Lower leg skin (tissue), 3 donors: ENCODE measurements at regions not wholly inside any gene's neighbourhood (a gene's known extent, or its start where the extent isn't known, plus 50 kb on each side); places are given as distances from the start of the nearest gene placed in this dataset.

Experiments
- CTCF ChIP-seq, 3 donors: fragments of 450-650 bp; IDR thresholded peaks; one replicate each; pipeline ENCODE4 v1.5.1; 2016; ENCODE audit warnings: antibody characterized with exemption in 3 of 3, mild to moderate bottlenecking in 3 of 3, moderate library complexity in 2 of 3
- POLR2A ChIP-seq, 2 donors: fragments of 450-650 bp; IDR thresholded peaks; one replicate each; pipeline ENCODE4 v1.6.1; 2016 to 2017; ENCODE audit warnings: antibody characterized with exemption in 2 of 2, mild to moderate bottlenecking in 1 of 2, moderate library complexity in 1 of 2

DNA sequence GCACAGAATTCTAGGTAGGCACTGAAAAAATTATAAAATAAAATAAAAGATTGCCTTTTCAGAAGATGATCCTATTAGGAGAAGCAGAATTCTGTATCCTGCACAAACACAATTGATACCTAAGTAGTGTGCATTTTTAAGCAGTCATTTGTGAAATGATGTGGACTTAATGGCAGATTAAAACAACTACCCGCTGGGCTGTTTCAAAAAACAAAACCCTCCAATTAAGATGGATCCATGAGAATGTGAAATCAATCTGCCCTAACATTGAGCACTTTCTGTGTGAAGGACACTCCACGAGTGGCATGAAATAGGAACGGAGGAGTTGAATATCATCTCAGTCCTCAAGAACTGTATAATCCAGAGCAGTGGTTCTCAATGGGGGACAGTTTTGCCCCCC is 1012.8 kb upstream of the EEF2KMT start:
- TF ChIP-seq CTCF (IDR thresholded peaks at IDR 0.05): no peak
- TF ChIP-seq POLR2A (IDR thresholded peaks at IDR 0.05): no peak
